ENCODE measurements at regions not wholly inside any gene's neighbourhood (a gene's known extent, or its start where the extent isn't known, plus 50 kb on each side); places are given as distances from the start of the nearest gene placed in this dataset.

DNA sequence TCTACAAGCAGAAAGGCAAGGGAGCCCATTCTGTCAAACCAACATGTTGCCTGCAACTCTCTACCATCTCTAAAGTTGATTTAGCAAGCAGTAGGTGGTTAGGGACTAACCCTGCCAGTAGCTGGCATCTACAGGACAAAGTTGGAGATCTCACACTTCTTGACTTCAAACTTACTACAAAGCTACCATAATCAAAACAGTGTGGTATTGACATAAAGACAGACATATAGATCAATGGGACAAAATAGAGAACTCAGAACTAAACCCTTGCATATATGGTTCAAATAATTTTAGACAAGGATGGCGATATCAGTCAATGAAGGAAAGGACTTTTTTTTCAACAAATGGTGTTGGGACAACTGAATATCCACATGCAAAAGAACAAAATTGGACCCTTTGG is 84.9 kb downstream of the MAP3K8 start:
- H3K9me3 Mint-ChIP-seq (ENCODE audit: low read depth, unreplicated experiment): peaks cover 3% of the 10 kb centered on the region
- H3K27me3 Mint-ChIP-seq (ENCODE audit: unreplicated experiment): no peaks in the 10 kb centered on the region
- CTCF ChIA-PET: no interaction called here
- DNase-seq: no peak
- BruUV-seq (replicated peaks): no TSS peak
- H3K36me3 Mint-ChIP-seq (ENCODE audit: insufficient read depth, unreplicated experiment): peaks cover 11% of the 10 kb centered on the region
- TF ChIP-seq CTCF (IDR thresholded peaks at IDR 0.05; ENCODE audit: unreplicated experiment): no peak
- H3K4me3 Mint-ChIP-seq (ENCODE audit: low read depth, unreplicated experiment): no peak overlapping the region
- intact Hi-C loops (cut with micrococcal nuclease; ENCODE audit: unreplicated experiment): no loop called here
- H3K27ac Mint-ChIP-seq (ENCODE audit: unreplicated experiment): no peak overlapping the region
- peaks cover 17% of the 10 kb centered on the region for H3K4me1 Mint-ChIP-seq (ENCODE audit: low read depth, unreplicated experiment)

All from Calu3 (cell line).